Esophagus squamous epithelium (tissue), 5 donors: ENCODE measurements at regions not wholly inside any gene's neighbourhood (a gene's known extent, or its start where the extent isn't known, plus 50 kb on each side); places are given as distances from the start of the nearest gene placed in this dataset.

Experiments used
- DNase-seq: peaks from one replicate; lab custom pipeline; 2025; lab: John Stamatoyannopoulos, UW
- H3K27ac ChIP-seq, 4 donors: fragments of 200-600 bp; sonication (generic); one replicate each; pipeline ENCODE4 v1.5.1; 2016 to 2019; ENCODE audit warnings: mild to moderate bottlenecking in 1 of 4
- H3K27me3 ChIP-seq, 4 donors: fragments of 200-600 bp; sonication (generic); 1 replicate in 3 of 4; 2 replicates in 1 of 4; pipeline versions ENCODE4 v1.5.1 to v1.6.0; 2017 to 2021; ENCODE audit warnings: antibody characterized with exemption in 1 of 4
- H3K36me3 ChIP-seq, 3 donors: fragments of 200-600 bp; sonication (generic); one replicate each; pipeline ENCODE4 v1.5.1; 2016 to 2019
- H3K4me1 ChIP-seq, 3 donors: fragments of 200-600 bp; sonication (generic); one replicate each; pipeline ENCODE4 v1.5.1; 2017 to 2019
- H3K4me3 ChIP-seq, 4 donors: fragments of 200-600 bp; sonication (generic); 1 replicate in 3 of 4; 2 replicates in 1 of 4; pipeline ENCODE4 v1.5.1; 2016 to 2019; ENCODE audit warnings: mild to moderate bottlenecking in 2 of 4, moderate library complexity in 1 of 4
- H3K9me3 ChIP-seq, 3 donors: fragments of 200-600 bp; sonication (generic); one replicate each; pipeline ENCODE4 v1.5.1; 2016 to 2019
- CTCF ChIP-seq, 6 experiments: fragments of 450-650 bp in 4 of 6; fragments of 200-600 bp in 2 of 6; sonication (generic) in 2 of 6; IDR thresholded peaks; one replicate each; pipeline ENCODE4 v1.5.1; 2016 to 2019; ENCODE audit warnings: antibody characterized with exemption in 6 of 6, mild to moderate bottlenecking in 4 of 6, moderate library complexity in 4 of 6
- POLR2A ChIP-seq, 4 donors: fragments of 450-650 bp; IDR thresholded peaks; one replicate each; pipeline ENCODE4 v1.6.1; 2017; ENCODE audit warnings: antibody characterized with exemption in 4 of 4, mild to moderate bottlenecking in 4 of 4, moderate library complexity in 3 of 4
- WGBS, 2 donors: methylation state at CpG; one replicate each; pipeline ENCODE4 v1.1.5; 2018; 5-methylcytosine and 5-hydroxymethylcytosine counted together
- intact Hi-C: fragments of 100-400 bp; cut with DNase I; formaldehyde crosslinking; loops from one replicate; pipeline ENCODE4 v1.15.0; 2022
- donor health status: DM: yes; HTN: yes; CAD: no.

GRCh38 chr13:44118881-44119280 is 239.2 kb downstream of the LACC1 start:
- TF ChIP-seq POLR2A (IDR thresholded peaks at IDR 0.05) (no peak), CTCF (IDR thresholded peaks at IDR 0.05) (no peak)
- intact Hi-C loops: no loop called here
- no peak overlapping the region for H3K27ac ChIP-seq
- no peak for DNase-seq
- no peaks in the 10 kb centered on the region for H3K36me3 ChIP-seq
- H3K4me3 ChIP-seq: no peak overlapping the region
- H3K4me1 ChIP-seq: peaks cover 0 to 17% (median 3%) of the 10 kb centered on the region in 3 donors
- H3K9me3 ChIP-seq: peaks cover 0 to 8% (median 0%) of the 10 kb centered on the region in 3 donors
- no peaks in the 10 kb centered on the region for H3K27me3 ChIP-seq

DNA sequence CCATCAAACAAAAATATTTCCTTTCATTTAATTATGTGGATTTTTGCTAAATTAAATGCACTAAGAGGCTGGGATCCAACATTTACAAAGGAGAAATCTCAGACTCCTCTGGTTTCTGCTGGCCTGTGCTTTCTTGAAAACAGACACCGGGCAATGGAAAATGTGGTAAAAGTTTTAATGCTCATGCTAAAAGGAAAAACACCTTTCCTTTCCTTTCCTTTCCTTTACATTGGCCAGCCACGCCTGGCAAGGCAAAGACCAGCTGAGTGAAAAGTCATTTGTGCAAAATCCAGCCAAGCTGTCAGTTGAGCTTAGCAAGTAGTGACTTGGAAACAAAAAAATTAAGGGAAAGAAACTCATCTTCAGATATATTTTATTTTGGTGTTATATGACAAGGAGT is 240.3 kb downstream of the LACC1 start:
- H3K4me1 ChIP-seq: peaks cover 0 to 17% (median 3%) of the 10 kb centered on the region in 3 donors
- no peak overlapping the region for H3K27ac ChIP-seq
- 33 to 80% methylated on average over 2 of the region's 2 CpGs for WGBS, 2 donors

GRCh38 chr13:44120849-44121755 is 241.4 kb downstream of the LACC1 start:
- WGBS, 2 donors: 85 to 86% methylated on average over 9 of the region's 9 CpGs
- intact Hi-C loops: no loop called here
- TF ChIP-seq POLR2A (IDR thresholded peaks at IDR 0.05) (no peak), CTCF (IDR thresholded peaks at IDR 0.05) (no peak)
- H3K9me3 ChIP-seq: peaks cover 0 to 8% (median 0%) of the 10 kb centered on the region in 3 donors
- H3K27me3 ChIP-seq: no peaks in the 10 kb centered on the region
- H3K27ac ChIP-seq: no peak overlapping the region
- H3K4me3 ChIP-seq: no peak overlapping the region
- peaks cover 0 to 17% (median 3%) of the 10 kb centered on the region in 3 donors for H3K4me1 ChIP-seq
- no peaks in the 10 kb centered on the region for H3K36me3 ChIP-seq
- no peak for DNase-seq

More for the DNA sequence above, 240.3 kb downstream of the LACC1 start:
- peaks cover 0 to 8% (median 0%) of the 10 kb centered on the region in 3 donors for H3K9me3 ChIP-seq
- H3K4me3 ChIP-seq: no peak overlapping the region
- H3K27me3 ChIP-seq: no peaks in the 10 kb centered on the region
- no peak for DNase-seq
- no peaks in the 10 kb centered on the region for H3K36me3 ChIP-seq
- intact Hi-C loops: no loop called here
- TF ChIP-seq CTCF (IDR thresholded peaks at IDR 0.05) (no peak), POLR2A (IDR thresholded peaks at IDR 0.05) (no peak)

GRCh38 chr13:44124352-44124751 is 244.6 kb downstream of the LACC1 start:
- Histone ChIP-seq H3K4me1 (no peaks in the 10 kb centered on the region), H3K27ac (no peak overlapping the region), H3K4me3 (no peak overlapping the region), H3K36me3 (no peaks in the 10 kb centered on the region), H3K27me3 (no peaks in the 10 kb centered on the region), H3K9me3 (peaks cover 0 to 8% (median 0%) of the 10 kb centered on the region in 3 donors)
- intact Hi-C loops: no loop called here
- DNase-seq: no peak
- 94 to 96% methylated on average over 1 of the region's 1 CpG for WGBS, 2 donors
- TF ChIP-seq CTCF (IDR thresholded peaks at IDR 0.05) (no peak), POLR2A (IDR thresholded peaks at IDR 0.05) (no peak)

DNA sequence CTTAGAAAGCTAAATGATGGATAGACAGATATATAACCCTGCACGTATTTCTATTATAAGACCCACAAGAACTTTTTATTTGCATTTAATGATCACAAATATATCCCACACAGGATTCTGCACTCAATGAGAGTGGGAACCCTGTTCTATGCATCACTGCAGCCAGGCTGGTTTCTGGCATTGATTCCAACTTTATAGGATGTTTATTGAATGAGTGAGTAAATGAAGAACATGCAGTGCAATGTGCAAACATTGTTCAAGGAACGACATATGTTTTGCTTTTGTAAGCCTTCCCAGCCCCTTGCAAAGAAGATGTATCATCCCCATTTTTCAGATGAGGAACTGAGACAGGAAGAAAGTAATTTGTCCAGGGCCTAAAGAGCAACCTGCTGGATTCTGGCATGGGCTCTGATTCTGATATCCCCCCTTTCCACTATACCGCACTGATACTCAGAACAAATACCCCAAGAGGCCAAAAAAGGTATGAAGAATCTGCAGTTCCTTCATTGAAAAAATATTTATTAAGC is 246.3 kb downstream of the LACC1 start:
- Histone ChIP-seq H3K27ac (no peak overlapping the region), H3K27me3 (no peaks in the 10 kb centered on the region), H3K4me3 (no peak overlapping the region), H3K36me3 (no peaks in the 10 kb centered on the region), H3K4me1 (no peaks in the 10 kb centered on the region), H3K9me3 (peaks cover 0 to 8% (median 0%) of the 10 kb centered on the region in 3 donors)
- intact Hi-C loops: no loop called here
- WGBS, 2 donors: 76 to 97% methylated on average over 3 of the region's 3 CpGs
- DNase-seq: no peak
- TF ChIP-seq POLR2A (IDR thresholded peaks at IDR 0.05) (no peak), CTCF (IDR thresholded peaks at IDR 0.05) (no peak)
